ENCODE measurements at regions not wholly inside any gene's neighbourhood (a gene's known extent, or its start where the extent isn't known, plus 50 kb on each side); places are given as distances from the start of the nearest gene placed in this dataset.
"Not testable (repeated sequence)": the region's sequence is repeated elsewhere in the genome, so short reads cannot be mapped to it uniquely, and the experiment has no call there.

- H3K36me3 ChIP-seq (ENCODE audit: control insufficient read depth, low read depth, low read length): no peaks in the 10 kb centered on the region
- H3K4me1 ChIP-seq (ENCODE audit: control insufficient read depth, low read depth, low read length): peaks cover 14% of the 10 kb centered on the region
- no peak overlapping the region for H3K4me3 ChIP-seq (ENCODE audit: low read length)
- H3K9ac ChIP-seq (ENCODE audit: low read length): no peak overlapping the region
- no peak overlapping the region for H3K27ac ChIP-seq (ENCODE audit: low read length)
- H3K27me3 ChIP-seq (ENCODE audit: control insufficient read depth, insufficient read depth, low read length): no peaks in the 10 kb centered on the region
- H3K9me3 ChIP-seq (ENCODE audit: control insufficient read depth, low read depth, low read length): no peaks in the 10 kb centered on the region
Measured at GRCh38 chr1:104182251-104182650, 432.6 kb downstream of the AMY1C start.

DNA sequence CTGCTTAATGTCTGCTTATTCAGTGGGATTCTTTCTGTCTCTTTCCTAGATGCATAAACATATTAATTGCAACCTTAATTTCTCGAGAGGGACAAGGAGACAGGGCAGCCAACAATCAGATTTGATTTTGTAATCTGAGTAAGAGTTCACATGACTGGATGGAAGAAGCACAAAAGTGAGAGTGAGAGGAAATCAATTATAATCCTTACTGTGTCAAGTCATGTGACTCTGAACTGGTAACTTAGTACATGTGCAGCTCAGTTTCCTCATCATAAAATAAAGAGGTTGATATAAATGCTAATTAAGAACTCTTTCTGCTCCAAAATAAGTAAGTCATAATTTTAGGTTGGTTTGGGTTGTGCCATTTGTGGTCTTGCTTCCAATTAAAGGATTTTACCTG is 439.5 kb downstream of the AMY1C start:
- Histone ChIP-seq H3K9ac (ENCODE audit: low read length) (no peak overlapping the region), H3K27me3 (ENCODE audit: control insufficient read depth, insufficient read depth, low read length) (no peaks in the 10 kb centered on the region), H3K27ac (ENCODE audit: low read length) (no peak overlapping the region)

DNA sequence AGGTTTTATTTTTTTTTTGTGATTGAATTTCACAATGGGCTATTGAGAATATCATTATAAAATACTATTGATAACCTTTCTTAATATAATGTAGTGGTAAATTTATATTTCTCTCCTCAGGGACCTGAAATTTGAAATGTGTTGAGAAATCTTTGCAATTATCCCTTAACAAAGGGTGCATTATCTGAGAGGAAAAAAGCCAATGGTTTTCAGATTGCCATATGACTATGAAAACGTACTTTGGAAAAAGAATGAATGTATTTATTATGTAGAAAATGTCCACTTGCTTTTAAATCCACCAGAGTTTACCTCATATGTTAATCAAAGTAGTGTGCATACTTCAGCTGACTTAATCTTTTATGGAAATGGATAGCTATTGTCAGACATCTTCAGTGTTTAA is 441.1 kb downstream of the AMY1C start:
- H3K9me3 ChIP-seq (ENCODE audit: control insufficient read depth, low read depth, low read length): no peaks in the 10 kb centered on the region
- no peaks in the 10 kb centered on the region for H3K36me3 ChIP-seq (ENCODE audit: control insufficient read depth, low read depth, low read length)
- H3K4me1 ChIP-seq (ENCODE audit: control insufficient read depth, low read depth, low read length): no peaks in the 10 kb centered on the region
- no peak overlapping the region for H3K27ac ChIP-seq (ENCODE audit: low read length)
- H3K4me3 ChIP-seq (ENCODE audit: low read length): no peak overlapping the region
- no peaks in the 10 kb centered on the region for H3K27me3 ChIP-seq (ENCODE audit: control insufficient read depth, insufficient read depth, low read length)
- no peak overlapping the region for H3K9ac ChIP-seq (ENCODE audit: low read length)

More for the DNA sequence above, 439.5 kb downstream of the AMY1C start:
- H3K9me3 ChIP-seq (ENCODE audit: control insufficient read depth, low read depth, low read length): no peaks in the 10 kb centered on the region
- no peaks in the 10 kb centered on the region for H3K4me1 ChIP-seq (ENCODE audit: control insufficient read depth, low read depth, low read length)
- H3K4me3 ChIP-seq (ENCODE audit: low read length): no peak overlapping the region
- H3K36me3 ChIP-seq (ENCODE audit: control insufficient read depth, low read depth, low read length): no peaks in the 10 kb centered on the region

DNA sequence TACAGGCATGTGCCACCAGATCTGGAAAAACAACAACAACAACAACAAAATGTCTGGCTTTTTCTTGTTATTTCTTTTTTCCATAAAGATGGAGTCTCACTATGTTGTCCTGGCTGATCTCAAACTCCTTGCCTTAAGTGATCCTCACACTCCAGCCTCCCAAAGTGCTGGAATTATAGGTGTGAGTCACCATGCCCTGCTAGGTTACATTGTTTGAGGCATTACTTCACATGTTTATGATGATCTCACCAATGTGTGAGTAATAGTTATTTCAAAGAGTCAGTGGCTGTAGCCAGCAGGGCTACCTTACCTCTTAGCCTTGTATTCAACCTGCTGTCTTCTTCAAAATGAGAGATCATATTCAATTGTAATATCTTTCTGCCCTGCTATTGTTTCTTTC is 445.7 kb downstream of the AMY1C start:
- no peak overlapping the region for H3K9ac ChIP-seq (ENCODE audit: low read length)
- H3K27me3 ChIP-seq (ENCODE audit: control insufficient read depth, insufficient read depth, low read length): no peaks in the 10 kb centered on the region
- no peak overlapping the region for H3K27ac ChIP-seq (ENCODE audit: low read length)
- H3K9me3 ChIP-seq (ENCODE audit: control insufficient read depth, low read depth, low read length): no peaks in the 10 kb centered on the region
- no peak overlapping the region for H3K4me3 ChIP-seq (ENCODE audit: low read length)
- no peaks in the 10 kb centered on the region for H3K36me3 ChIP-seq (ENCODE audit: control insufficient read depth, low read depth, low read length)
- H3K4me1 ChIP-seq (ENCODE audit: control insufficient read depth, low read depth, low read length): no peaks in the 10 kb centered on the region

DNA sequence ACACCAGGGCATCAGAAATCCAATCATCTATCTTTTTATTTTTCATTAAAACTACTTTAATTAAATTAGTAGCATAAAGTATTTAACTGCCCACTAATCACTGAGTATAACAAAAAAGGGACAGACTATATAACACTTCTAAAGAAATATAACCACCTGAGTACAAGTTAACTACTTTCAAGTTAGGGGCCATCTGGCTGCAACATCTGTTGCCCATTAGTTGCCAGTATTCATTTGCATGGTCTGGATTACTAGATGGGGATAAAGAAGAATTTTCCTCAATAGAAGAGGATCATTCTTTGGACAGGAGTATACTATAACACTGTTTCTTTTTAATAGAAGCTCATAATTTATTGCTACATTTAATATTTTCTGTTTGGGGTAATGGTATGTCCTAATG is 446.4 kb downstream of the AMY1C start:
- Histone ChIP-seq H3K27ac (ENCODE audit: low read length) (no peak overlapping the region), H3K9me3 (ENCODE audit: control insufficient read depth, low read depth, low read length) (peaks cover 3% of the 10 kb centered on the region), H3K36me3 (ENCODE audit: control insufficient read depth, low read depth, low read length) (no peaks in the 10 kb centered on the region), H3K4me3 (ENCODE audit: low read length) (no peak overlapping the region), H3K9ac (ENCODE audit: low read length) (no peak overlapping the region), H3K4me1 (ENCODE audit: control insufficient read depth, low read depth, low read length) (no peaks in the 10 kb centered on the region), H3K27me3 (ENCODE audit: control insufficient read depth, insufficient read depth, low read length) (no peaks in the 10 kb centered on the region)

GRCh38 chr1:104197516-104197915 is 447.8 kb downstream of the AMY1C start:
- H3K4me1 ChIP-seq (ENCODE audit: control insufficient read depth, low read depth, low read length): no peaks in the 10 kb centered on the region
- H3K27me3 ChIP-seq (ENCODE audit: control insufficient read depth, insufficient read depth, low read length): no peaks in the 10 kb centered on the region
- H3K9ac ChIP-seq (ENCODE audit: low read length): no peak overlapping the region
- no peak overlapping the region for H3K27ac ChIP-seq (ENCODE audit: low read length)
- no peak overlapping the region for H3K4me3 ChIP-seq (ENCODE audit: low read length)
- H3K9me3 ChIP-seq (ENCODE audit: control insufficient read depth, low read depth, low read length): peaks cover 3% of the 10 kb centered on the region
- no peaks in the 10 kb centered on the region for H3K36me3 ChIP-seq (ENCODE audit: control insufficient read depth, low read depth, low read length)

GRCh38 chr1:104212239-104212638 is 462.5 kb downstream of the AMY1C start:
- no peak overlapping the region for H3K4me3 ChIP-seq (ENCODE audit: low read length)
- H3K4me1 ChIP-seq (ENCODE audit: control insufficient read depth, low read depth, low read length): no peaks in the 10 kb centered on the region
- no peaks in the 10 kb centered on the region for H3K36me3 ChIP-seq (ENCODE audit: control insufficient read depth, low read depth, low read length)
- no peaks in the 10 kb centered on the region for H3K9me3 ChIP-seq (ENCODE audit: control insufficient read depth, low read depth, low read length)
- H3K27ac ChIP-seq (ENCODE audit: low read length): no peak overlapping the region
- no peak overlapping the region for H3K9ac ChIP-seq (ENCODE audit: low read length)
- no peaks in the 10 kb centered on the region for H3K27me3 ChIP-seq (ENCODE audit: control insufficient read depth, insufficient read depth, low read length)

DNA sequence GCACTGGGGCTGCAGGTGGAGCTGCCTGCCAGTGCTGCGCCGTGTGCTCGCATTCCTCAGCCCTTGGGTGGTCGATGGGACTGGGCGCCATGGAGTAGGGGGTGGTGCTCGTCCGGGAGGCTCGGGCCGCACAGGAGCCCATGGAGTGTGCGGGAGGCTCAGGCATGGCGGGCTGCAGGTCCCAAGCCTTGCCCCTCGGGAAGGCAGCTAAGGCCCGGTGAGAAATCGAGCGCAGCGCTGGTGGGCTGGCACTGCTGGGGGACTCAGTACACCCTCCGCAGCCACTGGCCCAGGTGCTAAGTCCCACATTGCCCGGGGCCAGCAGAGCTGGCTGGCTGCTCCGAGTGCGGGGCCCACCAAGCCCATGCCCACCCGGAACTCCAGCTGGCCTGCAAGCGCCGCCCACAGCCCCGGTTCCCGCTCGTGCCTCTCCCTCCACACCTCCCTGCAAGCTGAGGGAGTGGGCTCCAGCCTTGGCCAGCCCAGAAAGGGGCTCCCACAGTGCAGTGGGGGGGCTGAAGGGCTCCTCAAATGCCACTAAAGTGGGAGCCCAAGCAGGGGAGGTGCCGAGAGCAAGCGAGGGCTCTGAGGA is 467.8 kb downstream of the AMY1C start:
- not testable (repeated sequence) for H3K9me3 ChIP-seq (ENCODE audit: control insufficient read depth, low read depth, low read length); H3K36me3 ChIP-seq (ENCODE audit: control insufficient read depth, low read depth, low read length); H3K4me1 ChIP-seq (ENCODE audit: control insufficient read depth, low read depth, low read length); H3K27ac ChIP-seq (ENCODE audit: low read length); H3K4me3 ChIP-seq (ENCODE audit: low read length); H3K9ac ChIP-seq (ENCODE audit: low read length); H3K27me3 ChIP-seq (ENCODE audit: control insufficient read depth, insufficient read depth, low read length)

DNA sequence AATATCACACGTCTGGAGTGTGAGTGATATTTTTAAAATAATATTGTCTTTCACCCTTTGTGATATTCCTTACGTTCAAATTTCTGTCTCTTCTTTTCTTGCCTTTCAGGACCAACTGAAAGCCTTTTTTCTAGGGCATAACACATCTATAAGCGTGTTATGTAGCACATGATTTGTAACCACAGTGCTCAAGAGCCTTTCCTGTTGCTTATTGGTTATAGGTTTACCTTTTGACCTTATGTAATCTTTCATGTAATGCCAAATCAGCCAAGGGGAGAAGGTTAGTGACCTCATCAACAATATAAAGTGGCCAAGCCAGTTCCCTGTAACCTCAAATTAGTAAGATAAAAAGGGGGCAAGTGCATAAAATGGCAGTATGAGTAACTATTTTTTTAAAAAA is 480.2 kb downstream of the AMY1C start:
- Histone ChIP-seq H3K27ac (ENCODE audit: low read length) (no peak overlapping the region), H3K36me3 (ENCODE audit: control insufficient read depth, low read depth, low read length) (no peaks in the 10 kb centered on the region), H3K9me3 (ENCODE audit: control insufficient read depth, low read depth, low read length) (no peaks in the 10 kb centered on the region), H3K27me3 (ENCODE audit: control insufficient read depth, insufficient read depth, low read length) (no peaks in the 10 kb centered on the region), H3K4me1 (ENCODE audit: control insufficient read depth, low read depth, low read length) (no peaks in the 10 kb centered on the region), H3K9ac (ENCODE audit: low read length) (no peak overlapping the region), H3K4me3 (ENCODE audit: low read length) (no peak overlapping the region)

DNA sequence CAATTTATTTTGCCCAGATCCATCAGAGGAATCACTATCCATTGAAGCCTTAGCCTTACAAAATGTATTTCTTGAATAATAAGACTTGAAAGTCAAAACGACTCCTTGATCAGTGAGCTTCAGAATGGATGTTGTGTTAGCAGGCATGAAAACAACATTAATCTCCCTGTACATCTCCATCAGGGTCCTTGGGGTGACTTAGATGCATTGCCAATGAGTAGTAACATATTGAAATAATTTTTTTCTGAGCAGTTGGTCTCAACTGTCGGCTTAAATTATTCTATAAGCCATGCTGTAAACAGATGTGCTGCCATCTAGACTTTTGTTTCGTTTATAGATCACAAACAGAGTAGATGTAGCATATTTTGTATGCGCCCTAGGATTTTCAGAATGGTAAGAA is 482.0 kb downstream of the AMY1C start:
- no peaks in the 10 kb centered on the region for H3K9me3 ChIP-seq (ENCODE audit: control insufficient read depth, low read depth, low read length)
- no peak overlapping the region for H3K4me3 ChIP-seq (ENCODE audit: low read length)
- no peak overlapping the region for H3K9ac ChIP-seq (ENCODE audit: low read length)
- H3K27ac ChIP-seq (ENCODE audit: low read length): no peak overlapping the region
- no peaks in the 10 kb centered on the region for H3K27me3 ChIP-seq (ENCODE audit: control insufficient read depth, insufficient read depth, low read length)
- H3K4me1 ChIP-seq (ENCODE audit: control insufficient read depth, low read depth, low read length): no peaks in the 10 kb centered on the region
- H3K36me3 ChIP-seq (ENCODE audit: control insufficient read depth, low read depth, low read length): no peaks in the 10 kb centered on the region

DNA sequence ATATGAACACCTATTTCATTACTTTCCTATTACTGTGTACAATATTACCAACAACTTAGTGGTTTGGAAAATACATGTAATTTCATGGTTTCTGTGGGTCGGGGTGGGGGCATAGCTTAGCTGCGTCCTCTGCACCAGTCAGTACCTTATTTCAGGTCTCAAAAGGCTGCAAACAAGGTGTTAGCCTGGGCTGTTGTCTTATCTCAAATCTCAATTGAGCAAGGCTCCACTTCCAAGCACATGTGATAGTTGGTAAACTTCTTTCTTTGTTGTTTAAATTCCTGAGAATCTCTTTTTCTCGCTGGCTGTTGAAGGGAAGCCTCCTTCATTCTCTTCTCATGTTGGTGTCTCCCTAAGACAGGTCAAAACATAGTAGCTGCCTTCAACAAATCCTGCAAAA is 485.4 kb downstream of the AMY1C start:
- Histone ChIP-seq H3K9me3 (ENCODE audit: control insufficient read depth, low read depth, low read length) (no peaks in the 10 kb centered on the region), H3K27ac (ENCODE audit: low read length) (no peak overlapping the region), H3K27me3 (ENCODE audit: control insufficient read depth, insufficient read depth, low read length) (no peaks in the 10 kb centered on the region), H3K4me3 (ENCODE audit: low read length) (no peak overlapping the region), H3K4me1 (ENCODE audit: control insufficient read depth, low read depth, low read length) (peaks cover 2% of the 10 kb centered on the region), H3K9ac (ENCODE audit: low read length) (no peak overlapping the region), H3K36me3 (ENCODE audit: control insufficient read depth, low read depth, low read length) (no peaks in the 10 kb centered on the region)

GRCh38 chr1:104238991-104239390 is 489.3 kb downstream of the AMY1C start:
- no peak overlapping the region for H3K4me3 ChIP-seq (ENCODE audit: low read length)
- H3K4me1 ChIP-seq (ENCODE audit: control insufficient read depth, low read depth, low read length): peaks cover 2% of the 10 kb centered on the region
- H3K36me3 ChIP-seq (ENCODE audit: control insufficient read depth, low read depth, low read length): no peaks in the 10 kb centered on the region
- H3K9me3 ChIP-seq (ENCODE audit: control insufficient read depth, low read depth, low read length): no peaks in the 10 kb centered on the region
- no peak overlapping the region for H3K9ac ChIP-seq (ENCODE audit: low read length)
- H3K27me3 ChIP-seq (ENCODE audit: control insufficient read depth, insufficient read depth, low read length): no peaks in the 10 kb centered on the region
- H3K27ac ChIP-seq (ENCODE audit: low read length): no peak overlapping the region

All from iPS-18a (cell line).